Lower lobe of right lung (tissue), 2 donors: ENCODE measurements at regions not wholly inside any gene's neighbourhood (a gene's known extent, or its start where the extent isn't known, plus 50 kb on each side); places are given as distances from the start of the nearest gene placed in this dataset.
"Not testable (repeated sequence)": the region's sequence is repeated elsewhere in the genome, so short reads cannot be mapped to it uniquely, and the experiment has no call there.

Experiments
- ATAC-seq, 2 donors: fragments of 200-7000 bp; cut with Tn5 transposase; one replicate each; pipeline ENCODE4 v1.9.1; 2020 to 2022; ENCODE audit warnings: mild to moderate bottlenecking in 2 of 2, moderate library complexity in 2 of 2
- DNase-seq: peaks from one replicate; pipeline ENCODE4 v3.0.0-alpha.2; 2020
- H3K27ac ChIP-seq: fragments of 200-600 bp; one replicate; pipeline ENCODE4 v1.8.0; 2022
- H3K27me3 ChIP-seq: fragments of 200-600 bp; one replicate; pipeline ENCODE4 v1.8.0; 2022; ENCODE audit warnings: low read depth
- H3K36me3 ChIP-seq: fragments of 200-600 bp; one replicate; pipeline ENCODE4 v1.8.0; 2022; ENCODE audit warnings: mild to moderate bottlenecking
- H3K4me1 ChIP-seq: fragments of 200-600 bp; one replicate; pipeline ENCODE4 v1.8.0; 2022
- H3K4me3 ChIP-seq: fragments of 200-600 bp; one replicate; pipeline ENCODE4 v1.8.0; 2022; ENCODE audit warnings: mild to moderate bottlenecking
- H3K9me3 ChIP-seq: fragments of 200-600 bp; one replicate; pipeline ENCODE4 v1.8.0; 2022
- intact Hi-C: fragments of 100-400 bp; cut with DNase I; formaldehyde crosslinking; loops from one replicate; pipeline ENCODE4 v1.11.0; 2022
- TF ChIP-seq, protein P1 (sequence below): fragments of 200-600 bp; IDR thresholded peaks from one replicate; pipeline ENCODE4 v1.8.0; 2022; ENCODE audit warnings: antibody characterized with exemption, mild to moderate bottlenecking
- donor health status: DM: no; HTN: yes; CAD: no; lungs with severe emphysema.

DNA sequence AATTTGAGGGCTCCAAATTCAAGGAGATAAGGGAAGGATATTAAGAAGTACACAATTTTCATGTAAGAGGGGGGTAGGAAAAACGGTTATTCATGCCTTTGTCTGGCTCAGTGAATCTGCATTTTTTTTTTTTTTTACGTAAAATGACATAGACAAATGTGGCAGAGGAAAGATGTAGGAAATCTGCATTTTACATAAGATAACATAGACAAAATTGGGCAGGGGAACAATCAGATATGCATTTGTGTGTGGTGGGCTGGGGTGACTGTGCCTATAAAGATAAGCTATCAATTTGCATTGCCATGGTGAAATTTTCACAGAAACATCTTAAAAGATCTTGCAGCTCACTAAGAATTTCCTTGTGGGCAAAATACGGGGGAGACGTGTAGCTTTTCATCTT is 92.7 kb upstream of the GPR141 start:
- DNase-seq = no peak

DNA sequence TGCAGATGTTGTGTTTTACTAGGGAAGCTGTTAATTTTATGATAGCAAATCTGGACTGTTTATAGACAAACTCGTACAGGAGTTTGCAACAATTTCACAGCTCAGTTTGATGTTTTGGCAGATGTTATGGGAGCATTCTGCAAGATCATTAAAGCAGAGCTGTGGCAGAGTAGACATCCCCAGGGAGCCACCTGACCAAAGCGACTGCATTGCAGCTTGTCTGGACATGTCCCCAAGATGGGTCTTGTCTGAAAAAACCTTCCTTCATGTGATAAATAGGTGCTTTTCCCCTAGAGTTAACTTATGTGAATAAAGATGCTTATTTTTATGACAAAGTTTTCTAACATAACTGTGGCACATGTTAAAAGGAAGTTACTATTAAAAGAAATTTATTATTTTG is 91.2 kb upstream of the GPR141 start:
- no peak overlapping the region for H3K4me3 ChIP-seq
- ATAC-seq (no peak), DNase-seq (no peak)
- H3K27ac ChIP-seq = no peak overlapping the region
- H3K27me3 ChIP-seq = no peaks in the 10 kb centered on the region
- no peaks in the 10 kb centered on the region for H3K36me3 ChIP-seq
- no peaks in the 10 kb centered on the region for H3K4me1 ChIP-seq
- no peaks in the 10 kb centered on the region for H3K9me3 ChIP-seq
- TF ChIP-seq, protein P1, sequence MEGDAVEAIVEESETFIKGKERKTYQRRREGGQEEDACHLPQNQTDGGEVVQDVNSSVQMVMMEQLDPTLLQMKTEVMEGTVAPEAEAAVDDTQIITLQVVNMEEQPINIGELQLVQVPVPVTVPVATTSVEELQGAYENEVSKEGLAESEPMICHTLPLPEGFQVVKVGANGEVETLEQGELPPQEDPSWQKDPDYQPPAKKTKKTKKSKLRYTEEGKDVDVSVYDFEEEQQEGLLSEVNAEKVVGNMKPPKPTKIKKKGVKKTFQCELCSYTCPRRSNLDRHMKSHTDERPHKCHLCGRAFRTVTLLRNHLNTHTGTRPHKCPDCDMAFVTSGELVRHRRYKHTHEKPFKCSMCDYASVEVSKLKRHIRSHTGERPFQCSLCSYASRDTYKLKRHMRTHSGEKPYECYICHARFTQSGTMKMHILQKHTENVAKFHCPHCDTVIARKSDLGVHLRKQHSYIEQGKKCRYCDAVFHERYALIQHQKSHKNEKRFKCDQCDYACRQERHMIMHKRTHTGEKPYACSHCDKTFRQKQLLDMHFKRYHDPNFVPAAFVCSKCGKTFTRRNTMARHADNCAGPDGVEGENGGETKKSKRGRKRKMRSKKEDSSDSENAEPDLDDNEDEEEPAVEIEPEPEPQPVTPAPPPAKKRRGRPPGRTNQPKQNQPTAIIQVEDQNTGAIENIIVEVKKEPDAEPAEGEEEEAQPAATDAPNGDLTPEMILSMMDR = no peak
- intact Hi-C loops = no loop called here

More for the DNA sequence above, 92.7 kb upstream of the GPR141 start:
- H3K27ac ChIP-seq = no peak overlapping the region
- no peak for ATAC-seq
- TF ChIP-seq, protein P1 = no peak
- H3K4me1 ChIP-seq = no peaks in the 10 kb centered on the region
- intact Hi-C loops = no loop called here
- no peaks in the 10 kb centered on the region for H3K27me3 ChIP-seq
- H3K36me3 ChIP-seq = no peaks in the 10 kb centered on the region
- H3K9me3 ChIP-seq = no peaks in the 10 kb centered on the region
- H3K4me3 ChIP-seq = no peak overlapping the region

DNA sequence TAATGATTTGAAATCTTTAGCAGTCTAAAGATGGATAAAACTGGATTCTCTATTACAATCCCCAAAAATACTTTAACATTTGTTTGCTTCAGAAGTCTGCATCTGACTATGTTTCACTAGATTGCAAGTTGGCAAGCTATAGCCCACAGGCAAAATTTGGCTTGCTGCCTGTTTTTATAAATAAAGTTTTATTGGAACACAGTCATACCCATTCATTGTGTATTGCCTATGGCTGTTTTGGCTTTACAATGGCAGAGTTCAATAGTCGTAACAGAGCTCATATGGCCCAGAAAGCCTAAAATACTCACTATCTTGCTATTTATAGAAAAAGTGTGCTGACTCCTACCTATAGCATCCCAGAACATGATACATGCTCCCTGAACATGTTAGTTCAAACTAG is 89.0 kb upstream of the GPR141 start:
- intact Hi-C loops = no loop called here
- Histone ChIP-seq H3K9me3 (no peaks in the 10 kb centered on the region), H3K4me3 (no peak overlapping the region), H3K27me3 (no peaks in the 10 kb centered on the region), H3K36me3 (no peaks in the 10 kb centered on the region), H3K4me1 (no peaks in the 10 kb centered on the region), H3K27ac (no peak overlapping the region)
- DNase-seq (no peak), ATAC-seq (no peak)
- TF ChIP-seq, protein P1 = no peak

DNA sequence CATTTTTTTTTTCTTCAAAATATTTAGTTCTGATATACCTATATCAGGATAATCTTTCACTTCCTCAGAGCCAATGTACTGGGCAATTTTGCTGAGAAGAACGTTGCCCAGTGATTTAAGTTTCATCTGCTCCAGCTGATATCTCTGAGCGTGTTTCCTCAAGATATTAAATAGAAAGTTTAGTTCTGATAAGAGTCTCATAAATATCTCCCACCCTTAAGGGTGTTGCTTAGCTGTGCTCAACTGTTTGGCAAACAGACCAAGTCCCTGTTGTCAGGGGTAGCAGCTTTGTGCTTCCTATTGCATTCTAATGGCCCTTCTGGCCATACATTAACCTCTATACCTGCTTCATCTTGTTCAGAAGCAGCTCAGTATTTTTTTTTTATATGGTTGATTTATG is 84.7 kb upstream of the GPR141 start:
- no peak for DNase-seq
- H3K9me3 ChIP-seq = no peaks in the 10 kb centered on the region
- intact Hi-C loops = no loop called here

DNA sequence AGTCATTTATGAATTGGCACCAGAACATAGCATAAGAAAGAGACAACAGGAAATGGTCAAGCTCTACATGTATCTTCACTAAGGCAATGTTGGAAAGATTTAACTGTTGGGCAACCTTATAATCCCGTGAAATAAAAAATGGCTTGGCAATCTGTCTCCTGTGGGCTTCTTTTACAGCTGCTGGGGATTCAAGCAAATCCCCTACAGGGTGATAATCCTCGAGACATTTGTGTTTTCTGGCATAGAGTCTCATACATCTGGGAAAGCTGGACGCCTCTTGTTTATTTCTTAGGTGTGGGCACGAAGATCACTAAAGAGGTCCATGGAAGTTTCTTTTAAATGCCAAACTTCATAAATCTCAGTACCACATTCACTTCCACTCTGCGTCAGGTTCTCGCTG is 82.2 kb upstream of the GPR141 start:
- no peaks in the 10 kb centered on the region for H3K27me3 ChIP-seq
- TF ChIP-seq, protein P1 = no peak
- H3K4me1 ChIP-seq = no peaks in the 10 kb centered on the region
- no peak for ATAC-seq
- H3K27ac ChIP-seq = no peak overlapping the region
- intact Hi-C loops = no loop called here
- no peak overlapping the region for H3K4me3 ChIP-seq
- DNase-seq = no peak
- H3K36me3 ChIP-seq = no peaks in the 10 kb centered on the region
- no peaks in the 10 kb centered on the region for H3K9me3 ChIP-seq

More for the DNA sequence above, 84.7 kb upstream of the GPR141 start:
- TF ChIP-seq, protein P1 = no peak
- H3K27me3 ChIP-seq = no peaks in the 10 kb centered on the region
- H3K36me3 ChIP-seq = no peaks in the 10 kb centered on the region
- no peak overlapping the region for H3K27ac ChIP-seq
- no peaks in the 10 kb centered on the region for H3K4me1 ChIP-seq
- H3K4me3 ChIP-seq = no peak overlapping the region
- no peak for ATAC-seq

DNA sequence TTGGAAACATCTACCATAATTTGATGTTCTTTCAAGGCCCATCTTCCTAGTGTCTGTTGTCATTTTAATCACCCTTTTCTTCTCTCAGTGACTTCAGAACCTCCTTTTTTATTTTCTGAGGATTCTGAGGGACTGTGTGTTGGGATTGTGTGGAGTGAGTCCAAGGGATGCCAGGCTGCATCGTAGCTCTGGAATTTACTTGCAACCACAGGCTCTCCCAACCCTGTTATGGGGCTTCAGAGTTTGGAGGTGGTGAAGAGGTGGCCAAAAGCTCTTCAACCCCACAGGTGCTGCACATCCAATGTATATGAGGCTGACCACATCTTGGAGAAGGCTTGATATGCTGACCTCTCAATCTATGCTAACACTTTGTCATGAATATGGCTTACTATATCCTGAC is 79.5 kb upstream of the GPR141 start:
- H3K27ac ChIP-seq = no peak overlapping the region
- ATAC-seq = no peak
- H3K27me3 ChIP-seq = no peaks in the 10 kb centered on the region
- TF ChIP-seq, protein P1 = no peak
- DNase-seq = no peak
- H3K4me3 ChIP-seq = no peak overlapping the region
- intact Hi-C loops = no loop called here
- H3K36me3 ChIP-seq = no peaks in the 10 kb centered on the region
- H3K9me3 ChIP-seq = no peaks in the 10 kb centered on the region
- H3K4me1 ChIP-seq = no peaks in the 10 kb centered on the region

DNA sequence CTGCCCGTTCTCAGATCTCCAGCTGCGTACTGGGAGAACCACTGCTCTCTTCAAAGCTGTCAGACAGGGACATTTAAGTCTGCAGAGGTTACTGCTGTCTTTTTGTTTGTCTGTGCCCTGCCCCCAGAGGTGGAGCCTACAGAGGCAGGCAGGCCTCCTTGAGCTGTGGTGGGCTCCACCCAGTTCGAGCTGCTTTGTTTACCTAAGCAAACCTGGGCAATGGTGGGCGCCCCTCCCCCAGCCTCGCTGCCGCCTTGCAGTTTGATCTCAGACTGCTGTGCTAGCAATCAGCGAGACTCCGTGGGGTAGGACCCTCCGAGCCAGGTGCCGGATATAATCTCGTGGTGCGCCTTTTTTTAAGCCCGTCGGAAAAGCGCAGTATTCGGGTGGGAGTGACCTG is 66.2 kb upstream of the GPR141 start:
- intact Hi-C loops, ATAC-seq, H3K4me1 ChIP-seq, DNase-seq, H3K9me3 ChIP-seq, H3K27ac ChIP-seq, H3K4me3 ChIP-seq, H3K27me3 ChIP-seq, H3K36me3 ChIP-seq: not testable (repeated sequence)
